Muscle of arm (tissue), 1 donor: ENCODE measurements at regions not wholly inside any gene's neighbourhood (a gene's known extent, or its start where the extent isn't known, plus 50 kb on each side); places are given as distances from the start of the nearest gene placed in this dataset.

Experiments used
- DNase-seq: peaks from one replicate; pipeline ENCODE4 v3.0.0-alpha.2; 2013

DNA sequence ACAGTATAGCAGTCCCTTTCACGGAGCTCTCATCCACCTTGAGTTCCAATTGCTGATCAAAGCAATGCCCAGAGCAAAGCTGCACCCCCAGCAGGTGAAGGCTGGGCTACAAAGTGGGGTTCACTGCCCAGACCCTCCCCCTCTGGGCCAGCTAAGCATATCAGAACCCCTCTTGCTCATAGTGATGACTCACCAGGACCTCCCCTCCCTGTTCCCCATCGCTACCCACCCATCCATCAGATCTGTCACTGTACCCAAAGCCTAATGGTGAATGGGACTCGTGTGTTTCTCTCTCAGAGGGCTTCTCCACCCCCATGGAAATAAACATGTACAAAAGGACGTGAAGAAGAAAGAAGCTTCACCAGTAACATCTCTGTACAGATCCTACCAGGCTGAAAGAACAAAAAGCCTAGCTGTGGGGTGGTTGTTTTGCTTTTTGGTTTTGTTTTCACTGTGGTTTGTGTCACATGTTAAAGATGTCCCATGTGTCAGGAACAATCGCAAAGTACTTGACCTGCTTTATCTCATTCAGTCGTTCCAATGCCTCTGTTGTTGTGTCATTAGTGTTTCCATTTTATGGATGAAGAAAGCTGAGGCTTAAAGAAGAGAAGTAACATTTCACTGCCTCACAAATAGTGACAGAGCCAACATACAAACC, 518.5 kb downstream of the CD83 start:
- no peak for DNase-seq

DNA sequence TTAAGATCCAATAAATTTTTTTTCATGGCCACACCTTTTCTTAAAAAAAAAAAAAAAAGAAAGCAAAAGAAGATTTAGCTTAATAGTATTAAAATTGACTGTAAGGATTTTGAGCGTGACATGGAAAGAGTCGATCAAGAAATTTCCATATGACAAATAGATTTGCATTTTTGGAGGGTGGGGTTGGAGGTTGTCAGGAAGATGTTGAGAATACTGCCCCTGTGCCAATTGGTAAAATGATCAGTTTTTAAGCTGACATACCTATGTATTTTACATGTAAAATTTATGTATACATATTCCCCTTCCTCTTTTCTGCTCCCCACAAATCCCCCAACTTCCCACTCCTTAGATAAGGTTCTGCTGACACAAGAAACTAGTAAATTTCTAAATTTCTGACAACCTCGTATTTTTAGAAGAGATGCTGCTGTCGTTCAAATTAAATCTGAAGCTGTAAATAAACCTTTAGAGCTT, 520.9 kb downstream of the CD83 start:
- no peak for DNase-seq

DNA sequence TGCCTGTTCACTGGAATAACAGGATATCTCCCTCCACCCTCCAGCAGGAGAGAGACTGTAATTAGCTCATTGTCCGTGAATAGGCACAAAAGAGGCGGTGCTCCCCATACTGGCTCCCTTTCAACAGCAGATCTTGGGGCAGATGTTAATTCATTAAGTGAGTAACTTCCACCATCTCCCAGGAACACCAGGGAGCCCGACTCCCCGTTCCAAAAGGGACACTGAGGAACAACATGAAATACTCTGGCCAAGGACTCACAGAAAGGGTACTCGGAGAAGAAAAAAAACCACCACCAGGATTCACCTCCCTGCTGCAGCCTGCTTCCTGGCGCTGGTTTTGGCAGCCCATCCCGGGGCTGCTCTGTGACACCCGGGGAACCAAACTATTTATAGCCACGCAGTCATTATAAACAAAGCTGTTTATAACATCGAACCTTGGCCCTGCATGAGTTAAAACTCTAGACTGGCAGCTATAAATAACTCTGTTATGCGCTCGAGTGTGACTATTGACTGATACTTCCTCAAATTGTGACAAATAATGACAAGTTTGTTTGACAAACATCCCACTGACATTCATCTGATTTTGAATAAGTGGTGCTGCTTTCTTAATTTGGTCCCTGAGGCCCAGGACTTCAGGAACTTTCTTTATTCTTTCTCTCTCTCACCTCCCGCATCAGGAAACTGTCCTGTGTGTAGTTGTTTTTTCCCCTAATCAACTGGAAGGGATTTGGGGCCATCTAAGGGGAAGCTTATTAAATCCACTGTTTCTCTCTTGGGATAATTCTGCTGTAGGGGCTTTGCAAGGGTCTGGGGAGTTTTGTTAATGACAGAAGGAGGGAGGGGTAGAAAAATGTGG, 521.6 kb downstream of the CD83 start:
- DNase-seq = peak; percentile 35

DNA sequence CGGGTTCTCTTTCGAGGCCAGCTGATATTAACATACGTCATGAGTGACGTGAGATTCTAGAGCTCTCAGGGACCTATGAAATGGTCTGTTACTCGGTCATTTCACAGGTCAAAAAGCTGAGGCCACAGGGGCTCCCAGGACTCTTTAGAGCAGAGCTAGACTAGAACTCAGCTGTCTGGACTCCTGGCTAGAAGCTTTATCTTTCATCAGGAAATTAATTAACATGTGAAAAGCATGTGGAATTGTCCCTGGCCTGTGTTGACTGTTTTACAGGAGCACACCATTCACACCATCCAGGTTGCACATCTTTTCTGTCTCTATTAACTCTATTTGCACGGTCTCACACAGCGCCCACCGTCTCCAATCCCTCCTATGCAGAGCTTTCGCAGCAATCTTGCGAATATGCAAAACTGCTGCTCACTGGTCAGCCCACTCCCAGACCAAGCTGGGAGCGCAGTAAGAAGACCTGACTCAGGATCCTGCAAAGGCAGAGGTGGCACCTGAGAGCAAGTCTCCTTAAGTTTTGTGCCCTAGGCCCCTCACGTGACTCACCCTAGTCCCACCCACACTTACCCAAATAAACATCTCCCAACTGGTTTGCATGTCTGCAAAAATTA, 522.5 kb downstream of the CD83 start:
- DNase-seq = no peak

DNA sequence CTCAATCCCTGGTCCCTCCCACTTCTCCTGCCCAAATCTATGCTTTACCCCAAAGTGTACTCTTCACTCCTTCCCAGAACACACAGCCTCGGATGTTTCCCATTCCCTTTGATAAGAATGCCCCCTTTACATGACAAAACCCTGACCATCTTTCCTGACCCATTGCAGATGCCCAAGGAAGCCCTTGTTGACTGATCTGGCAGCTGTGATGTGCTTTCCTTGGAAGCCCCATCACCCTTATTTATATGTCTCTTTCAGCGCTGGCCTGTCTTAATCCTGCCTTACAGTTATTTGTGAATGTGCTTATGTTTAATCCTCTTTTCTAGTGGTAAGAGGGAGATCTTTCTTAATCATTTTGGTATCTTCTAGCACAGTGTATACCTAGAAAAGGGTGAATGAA, 523.1 kb downstream of the CD83 start:
- no peak for DNase-seq

DNA sequence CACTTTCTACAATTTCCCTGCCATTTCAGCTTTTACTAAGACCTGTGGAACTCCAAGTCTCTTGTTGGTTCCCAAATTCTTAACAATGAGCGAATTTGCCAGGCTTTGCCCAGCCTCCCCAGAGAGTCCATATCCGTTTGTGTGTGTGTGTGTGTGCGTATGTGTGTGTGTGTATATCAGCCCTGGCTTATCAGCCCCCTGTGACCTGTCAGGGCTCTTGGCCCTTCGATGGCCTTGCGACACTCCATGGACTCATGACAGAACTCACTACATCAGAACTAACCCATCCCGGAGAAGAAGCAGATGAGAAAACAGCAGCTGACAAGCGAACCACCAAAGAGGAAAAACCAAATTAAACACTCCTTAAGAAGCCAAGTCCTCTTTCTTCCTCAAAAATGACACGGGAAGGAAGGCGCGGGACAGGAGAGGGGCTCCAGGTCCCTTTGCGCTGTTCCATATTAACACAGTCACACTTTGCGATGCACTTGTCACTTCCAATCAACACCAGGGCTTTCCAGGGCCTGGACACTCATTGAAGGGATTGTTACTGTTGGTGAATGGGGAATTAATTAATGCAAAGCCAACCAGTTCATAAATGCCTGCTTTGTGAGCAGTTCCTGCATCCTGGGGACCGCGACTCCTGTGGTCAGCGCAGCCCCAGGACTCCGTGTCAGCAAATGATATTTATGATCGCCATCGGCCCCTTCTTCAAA, 524.0 kb downstream of the CD83 start:
- DNase-seq = no peak

DNA sequence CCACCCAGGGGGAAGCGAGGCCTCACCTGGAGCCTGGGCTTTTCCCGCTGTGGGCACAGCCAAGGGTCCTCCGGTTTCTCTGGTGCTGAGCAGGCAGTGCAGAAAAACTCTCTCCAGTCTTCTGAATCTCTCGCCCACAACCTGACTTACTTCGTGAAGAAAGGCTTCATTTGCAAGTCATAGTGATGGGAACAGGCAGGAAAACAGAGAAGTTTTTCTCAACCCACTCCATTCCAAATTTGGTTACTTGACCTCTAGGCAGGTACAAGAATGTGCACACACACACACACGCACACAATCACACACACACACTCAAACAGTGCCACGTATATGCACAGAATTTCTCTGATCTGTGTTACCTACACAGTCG, 524.5 kb downstream of the CD83 start:
- DNase-seq = no peak

DNA sequence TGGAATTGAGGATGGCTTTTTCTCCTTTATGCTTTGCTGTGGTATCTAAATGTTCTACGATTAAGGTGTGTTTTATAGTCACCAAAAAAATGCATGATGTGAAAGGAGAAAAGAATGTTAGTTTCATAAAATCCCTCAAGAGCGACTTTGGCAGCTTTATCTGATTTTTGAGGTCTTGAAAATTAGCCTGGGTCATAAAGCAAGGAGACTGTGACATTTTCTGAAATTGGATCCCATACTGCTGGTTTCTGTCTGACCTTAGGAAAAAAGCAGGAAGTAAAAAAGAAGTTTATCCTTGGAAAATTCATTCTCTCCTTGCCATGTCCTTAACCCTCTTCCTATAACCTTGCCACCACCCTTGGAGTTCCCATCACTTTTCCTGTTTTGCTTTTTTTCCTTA, 525.3 kb downstream of the CD83 start:
- no peak for DNase-seq

DNA sequence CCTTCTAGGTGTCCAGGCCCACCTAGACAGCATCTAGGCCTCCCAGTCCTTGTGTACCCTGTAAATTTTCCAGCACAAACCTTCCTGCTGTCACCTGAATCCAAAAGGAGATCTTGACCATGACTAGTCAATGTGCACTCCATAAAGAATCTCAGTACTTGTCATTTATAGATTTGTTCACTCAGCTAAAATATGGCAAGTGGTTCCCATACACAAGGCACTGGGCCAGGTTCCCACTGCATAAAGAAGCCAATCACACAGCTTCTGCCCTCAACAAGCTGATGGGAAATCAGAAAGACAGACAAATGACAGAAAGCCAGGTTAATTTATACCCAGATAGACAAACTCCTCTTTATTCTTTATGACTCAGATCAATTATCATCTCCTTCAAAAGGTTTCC, 526.8 kb downstream of the CD83 start:
- DNase-seq = no peak

DNA sequence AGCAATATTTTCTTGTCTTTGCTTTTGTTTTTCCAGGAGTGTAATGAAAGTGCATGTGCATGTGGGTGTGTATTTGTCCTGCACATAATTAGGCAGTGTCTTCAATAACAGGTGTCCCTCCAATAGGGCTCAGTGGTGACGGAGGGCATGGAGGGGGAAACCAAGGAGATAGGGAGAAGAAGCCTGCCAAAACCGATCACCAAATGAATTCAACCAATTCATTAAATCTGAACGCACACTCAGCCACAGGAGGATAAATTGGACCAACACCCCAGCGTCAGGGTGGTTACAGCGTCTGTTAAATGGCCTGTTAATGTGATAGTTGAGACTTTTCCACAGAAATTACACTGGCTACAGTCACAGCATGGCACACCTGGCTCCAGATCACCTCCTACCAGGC, 527.6 kb downstream of the CD83 start:
- no peak for DNase-seq

DNA sequence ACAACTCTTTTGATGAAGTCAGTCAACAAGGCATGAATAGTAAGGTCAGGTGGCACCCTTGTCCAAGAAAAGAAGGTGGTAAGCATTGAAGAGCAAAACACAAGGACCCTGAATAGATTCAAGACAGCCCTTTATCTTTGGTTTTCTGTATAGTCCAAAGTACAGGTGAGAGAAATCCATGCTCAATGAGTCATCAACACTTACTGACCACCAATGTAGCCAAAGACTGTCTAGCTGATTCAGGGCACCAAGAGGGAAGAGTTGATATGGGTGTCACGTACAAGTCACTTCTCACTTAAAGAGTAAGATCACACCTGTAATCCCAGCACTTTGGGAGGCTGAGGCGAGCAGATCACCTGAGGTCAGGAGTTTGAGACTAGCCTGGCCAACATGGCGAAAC, 528.3 kb downstream of the CD83 start:
- DNase-seq = no peak

DNA sequence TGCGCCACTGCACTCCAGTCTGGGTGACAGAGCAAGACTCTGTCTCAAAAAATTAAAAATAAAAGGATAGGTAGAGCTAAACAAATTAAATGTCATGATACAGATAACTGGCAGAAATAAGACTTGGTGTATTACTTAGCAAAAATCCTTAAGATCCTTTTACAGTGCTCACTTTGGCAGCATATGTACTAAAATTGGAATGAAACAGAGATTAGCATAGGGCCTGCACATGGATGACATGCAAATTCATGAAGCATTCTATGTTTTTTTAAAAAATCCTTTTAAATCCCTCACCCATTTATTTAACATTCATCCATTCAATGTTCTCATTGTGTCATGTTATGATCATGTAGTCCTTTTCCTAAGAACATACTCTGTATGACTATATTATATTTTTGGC, 528.8 kb downstream of the CD83 start:
- no peak for DNase-seq

DNA sequence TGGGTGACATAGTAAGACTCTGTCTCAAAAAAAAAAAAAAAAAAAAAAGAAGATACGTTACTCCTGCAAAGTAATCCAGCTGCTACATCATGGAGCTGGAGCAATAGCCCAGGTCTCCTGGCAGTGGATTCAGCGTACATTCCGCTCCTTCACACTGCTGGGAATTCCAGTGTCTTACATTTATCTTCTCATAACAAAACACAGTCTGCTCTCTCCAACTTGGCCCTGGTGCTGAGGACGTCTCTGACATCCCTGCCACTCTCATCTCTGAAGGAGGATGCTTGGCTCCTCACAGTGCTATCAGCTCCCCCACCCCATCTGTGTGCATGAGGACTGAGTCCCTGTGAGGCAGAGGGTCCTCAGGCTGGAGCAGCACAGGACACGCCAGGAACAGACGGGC, 529.8 kb downstream of the CD83 start:
- peak; percentile 51 for DNase-seq

DNA sequence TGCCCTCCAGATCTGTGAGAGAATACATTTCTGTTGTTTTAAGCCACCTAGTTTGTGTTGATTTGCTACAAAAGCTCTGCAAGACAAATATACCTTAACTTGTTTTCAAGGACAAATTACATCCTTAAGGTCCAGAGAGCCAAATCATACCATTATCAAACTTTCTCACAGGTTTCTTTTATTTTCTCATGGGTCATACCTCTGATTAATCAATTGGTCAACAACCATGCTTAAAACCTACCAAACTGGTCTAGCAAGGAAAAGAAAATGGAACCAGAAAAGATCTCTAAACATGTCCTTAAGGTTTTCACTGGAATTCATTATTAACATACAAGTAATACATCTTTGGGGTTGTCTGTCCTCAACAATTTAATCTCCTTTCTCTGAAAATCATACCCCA, 535.0 kb downstream of the CD83 start:
- no peak for DNase-seq

DNA sequence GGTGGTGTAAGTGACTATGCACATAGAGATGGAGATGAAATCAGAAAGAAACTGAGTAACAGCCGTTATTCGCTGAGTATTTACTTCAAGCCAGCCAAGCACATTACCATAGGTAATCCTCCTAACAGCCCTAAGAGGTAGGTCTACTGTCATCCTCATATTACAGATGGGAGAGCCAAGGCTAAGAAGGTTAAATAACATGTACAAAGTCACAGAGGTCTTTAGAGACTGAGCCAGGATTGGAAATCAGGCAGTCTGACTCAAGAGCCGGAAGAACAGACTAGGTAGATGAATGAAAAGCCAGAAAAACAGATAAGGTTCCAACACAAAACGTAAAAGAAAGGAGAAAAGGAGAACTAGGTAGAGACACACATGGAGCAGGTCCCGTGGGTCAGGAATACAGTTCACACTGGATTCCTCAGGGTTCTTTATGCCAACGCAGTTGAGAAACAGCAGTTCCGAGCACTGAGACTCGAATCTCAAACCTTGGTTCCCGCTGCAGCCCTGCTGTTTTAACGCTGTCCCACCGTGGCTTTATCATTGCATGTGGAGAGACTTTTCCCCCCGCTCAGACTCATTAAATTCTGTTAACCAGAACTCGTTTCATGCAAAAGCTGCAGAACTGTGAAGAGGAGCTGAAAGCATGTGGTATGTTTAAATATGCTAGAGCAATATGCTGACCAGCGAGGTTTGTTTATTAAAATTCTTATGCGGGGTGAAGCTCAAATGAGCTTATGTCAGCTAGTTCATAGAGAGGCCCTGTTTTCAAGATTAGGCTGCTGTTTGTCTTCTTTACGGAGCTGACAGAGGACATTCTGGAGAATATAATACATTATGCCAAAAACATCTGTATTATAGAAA, 537.9 kb downstream of the CD83 start:
- no peak for DNase-seq

DNA sequence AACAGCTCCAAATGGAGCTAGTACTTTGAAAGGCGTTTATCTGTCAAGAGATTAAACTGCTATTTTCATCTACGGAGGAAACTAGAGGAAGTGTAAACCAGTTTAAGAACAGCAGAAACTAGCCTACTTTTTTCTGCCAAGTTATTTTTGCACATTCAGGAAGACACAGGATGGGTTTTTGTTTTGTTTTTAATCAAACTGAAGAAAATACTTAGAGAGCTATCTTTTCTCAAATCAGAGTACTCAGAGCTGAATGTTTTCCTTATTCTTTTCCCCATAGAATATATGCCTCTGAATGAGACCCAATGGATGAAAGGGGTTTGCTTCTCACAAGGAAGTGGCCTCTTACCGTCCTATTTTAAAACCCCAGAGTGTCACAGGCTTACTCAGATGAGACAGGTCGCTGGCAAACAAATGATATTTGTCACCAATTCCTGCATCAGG, 538.5 kb downstream of the CD83 start:
- DNase-seq = no peak

DNA sequence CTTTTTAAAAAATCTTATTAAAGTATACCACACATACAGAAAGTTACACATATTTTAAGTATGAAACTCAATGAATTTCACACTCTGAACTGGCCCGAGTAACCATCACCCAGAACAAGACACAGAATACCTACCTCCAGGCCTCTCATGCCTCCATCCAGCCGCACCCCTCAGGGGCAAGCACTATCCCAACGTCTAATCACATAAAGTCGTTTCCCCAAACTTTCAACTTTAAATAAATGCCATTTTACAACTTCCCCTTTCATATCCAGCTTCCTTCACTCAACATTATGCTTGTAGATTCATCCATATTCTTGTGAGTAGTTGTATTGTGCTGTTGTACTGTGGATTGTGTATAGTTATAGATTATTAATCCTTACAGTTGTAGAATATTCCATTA, 539.1 kb downstream of the CD83 start:
- no peak for DNase-seq

DNA sequence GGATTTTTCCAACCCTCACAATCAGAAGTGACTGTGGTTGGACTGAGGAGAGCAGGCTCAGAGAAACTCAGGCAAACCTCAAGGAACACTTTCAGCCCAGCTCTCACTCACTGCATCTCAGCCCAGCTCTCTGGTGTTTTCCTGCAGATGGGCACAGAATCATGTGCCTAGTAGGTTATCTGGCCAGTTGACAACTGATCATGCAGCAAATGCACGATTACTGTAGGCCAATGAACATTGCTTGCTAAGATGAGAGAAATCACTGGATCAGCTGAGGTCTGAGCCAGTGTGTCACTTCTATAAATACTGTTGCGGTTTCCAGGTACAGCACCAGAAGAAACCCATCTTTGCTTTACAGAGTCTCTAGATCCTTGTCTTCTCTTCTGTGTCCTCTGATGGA, 540.5 kb downstream of the CD83 start:
- no peak for DNase-seq

DNA sequence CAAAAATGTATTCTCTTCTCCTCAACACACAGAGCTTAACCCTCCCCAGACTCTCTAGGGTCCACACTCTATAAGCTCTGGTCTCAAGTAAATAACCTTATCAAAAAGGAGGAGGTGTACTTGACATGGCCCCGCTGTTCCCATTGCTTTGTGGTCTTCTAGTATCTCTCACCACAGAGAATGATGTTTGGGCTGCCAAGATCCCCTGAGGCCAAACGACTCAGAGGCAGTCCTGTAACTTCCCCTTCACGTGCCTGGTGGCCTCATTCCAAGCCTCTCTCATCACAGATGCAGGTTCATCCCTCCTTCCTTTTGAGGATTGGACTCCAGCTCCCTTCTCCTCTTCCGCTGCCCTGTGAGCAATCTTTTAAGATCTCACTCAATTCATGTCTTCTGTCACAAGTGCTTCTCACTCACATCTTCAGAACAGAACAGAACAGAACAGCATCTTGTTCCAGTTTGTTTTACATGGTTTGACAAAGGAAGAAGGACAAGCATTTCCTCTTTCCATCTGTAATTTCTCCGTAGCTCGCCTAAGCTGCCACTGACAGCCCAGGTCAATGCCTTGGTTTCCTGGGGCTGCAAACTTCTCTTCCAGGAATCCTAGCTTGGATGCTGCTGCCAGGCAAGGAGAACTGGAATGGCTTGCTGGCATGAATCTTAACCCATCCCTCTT, 541.5 kb downstream of the CD83 start:
- DNase-seq = no peak

DNA sequence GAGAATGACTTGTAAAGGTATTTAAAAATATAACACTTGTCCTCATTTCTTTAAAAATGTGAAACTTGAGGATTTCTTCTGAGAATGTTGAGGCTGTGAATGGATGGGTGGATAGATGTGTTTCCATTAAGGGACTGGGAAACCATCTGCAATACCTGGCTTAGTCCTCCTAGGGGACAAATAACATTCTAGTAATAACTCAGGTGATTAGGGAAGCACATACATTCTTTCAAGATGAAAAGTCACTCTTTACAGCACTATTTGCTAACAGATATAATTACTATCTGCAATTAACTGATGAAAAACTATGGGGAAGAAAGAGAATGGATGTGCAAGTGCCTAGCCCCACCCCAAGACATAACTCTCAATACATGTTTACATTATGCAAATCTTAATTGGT, 542.3 kb downstream of the CD83 start:
- DNase-seq = no peak
